Nephron progenitor cell (in vitro differentiated cells): ENCODE measurements at regions not wholly inside any gene's neighbourhood (a gene's known extent, or its start where the extent isn't known, plus 50 kb on each side); places are given as distances from the start of the nearest gene placed in this dataset.
"Not testable (repeated sequence)": the region's sequence is repeated elsewhere in the genome, so short reads cannot be mapped to it uniquely, and the experiment has no call there.

Experiments
- DNase-seq: peaks from one replicate; pipeline ENCODE4 v3.0.0; 2021
- H3K27ac Mint-ChIP-seq: 2 replicates; pipeline ENCODE4 v1.8.0; 2021; ENCODE audit warnings: mild to moderate bottlenecking, moderate library complexity, mixed read lengths
- H3K27me3 Mint-ChIP-seq: 2 replicates; pipeline ENCODE4 v1.8.0; 2021; ENCODE audit warnings: mild to moderate bottlenecking, low read depth, mixed read lengths; ENCODE audit not compliant: poor library complexity
- H3K36me3 Mint-ChIP-seq: 2 replicates; pipeline ENCODE4 v1.8.0; 2021; ENCODE audit warnings: low read depth, mixed read lengths
- H3K4me1 Mint-ChIP-seq: 2 replicates; pipeline ENCODE4 v1.8.0; 2021; ENCODE audit warnings: mixed read lengths
- H3K4me3 Mint-ChIP-seq: 2 replicates; pipeline ENCODE4 v1.8.0; 2021; ENCODE audit warnings: mild to moderate bottlenecking, moderate library complexity, mixed read lengths
- H3K9me3 Mint-ChIP-seq: 2 replicates; pipeline ENCODE4 v1.8.0; 2021; ENCODE audit warnings: mild to moderate bottlenecking, moderate library complexity, mixed read lengths
- CTCF ChIP-seq: fragments of 200-600 bp; sonication (generic); IDR thresholded peaks from 2 replicates; pipeline ENCODE4 v1.5.0; 2021; ENCODE audit warnings: antibody characterized with exemption

GRCh38 chr4:165803005-165803404, 70.0 kb upstream of the TLL1 start:
- no peak for TF ChIP-seq CTCF
- Mint-ChIP-seq H3K4me3 (no peak overlapping the region), H3K4me1 (no peaks in the 10 kb centered on the region), H3K9me3 (peaks cover 4% of the 10 kb centered on the region), H3K36me3 (no peaks in the 10 kb centered on the region), H3K27ac (no peak overlapping the region), H3K27me3 (peaks cover 6% of the 10 kb centered on the region)
- DNase-seq: no peak

DNA sequence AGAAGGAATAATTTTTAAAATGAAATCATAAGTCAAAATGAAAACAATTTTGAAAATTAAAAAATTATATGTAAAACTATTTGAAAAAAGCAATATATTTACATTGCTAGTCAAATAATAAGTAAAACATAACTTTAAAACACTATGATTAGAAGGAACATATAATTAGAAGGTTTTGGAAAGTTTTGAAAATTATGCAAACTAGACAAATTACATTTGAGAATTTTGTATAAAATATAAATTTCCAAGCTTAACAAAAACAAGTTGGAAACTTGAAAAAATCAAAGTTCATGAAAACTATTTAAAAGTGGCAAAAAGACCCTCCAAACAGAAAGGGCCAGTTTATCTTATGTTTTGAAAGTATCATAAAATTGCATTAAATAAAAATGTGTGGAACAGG, 67.6 kb upstream of the TLL1 start:
- Mint-ChIP-seq H3K4me1 (no peaks in the 10 kb centered on the region), H3K4me3 (no peak overlapping the region), H3K27me3 (peaks cover 6% of the 10 kb centered on the region), H3K36me3 (no peaks in the 10 kb centered on the region), H3K27ac (no peak overlapping the region), H3K9me3 (no peaks in the 10 kb centered on the region)
- DNase-seq: no peak
- no peak for TF ChIP-seq CTCF

GRCh38 chr4:165806613-165807012, 66.4 kb upstream of the TLL1 start:
- Mint-ChIP-seq H3K4me3 (no peak overlapping the region), H3K27me3 (peaks cover 6% of the 10 kb centered on the region), H3K4me1 (no peaks in the 10 kb centered on the region), H3K36me3 (no peaks in the 10 kb centered on the region), H3K27ac (no peak overlapping the region), H3K9me3 (no peaks in the 10 kb centered on the region)
- no peak for DNase-seq
- TF ChIP-seq CTCF: no peak

GRCh38 chr4:165810726-165811125, 62.3 kb upstream of the TLL1 start:
- Mint-ChIP-seq H3K27me3 (no peaks in the 10 kb centered on the region), H3K4me3 (no peak overlapping the region), H3K27ac (no peak overlapping the region), H3K36me3 (no peaks in the 10 kb centered on the region), H3K4me1 (no peaks in the 10 kb centered on the region), H3K9me3 (no peaks in the 10 kb centered on the region)
- DNase-seq: no peak
- TF ChIP-seq CTCF: no peak

DNA sequence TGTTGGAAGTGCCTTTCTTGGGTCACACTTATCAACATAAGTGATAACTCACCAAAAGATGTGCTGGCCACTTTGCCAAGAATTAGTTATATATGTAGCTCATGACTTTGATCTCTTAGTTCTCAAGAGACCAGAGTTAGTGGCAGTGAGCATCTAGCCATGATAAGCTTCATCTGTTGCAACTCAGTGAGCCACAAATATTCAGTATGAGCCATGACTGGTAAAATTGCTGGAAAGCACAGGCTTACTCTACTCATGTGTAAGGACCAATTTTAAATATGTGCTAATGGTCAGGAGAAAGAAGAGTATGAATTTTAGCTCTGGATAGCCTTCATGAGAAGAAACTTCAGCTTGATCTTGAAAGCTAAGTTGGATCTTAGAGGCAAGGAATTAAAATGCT, 59.4 kb upstream of the TLL1 start:
- TF ChIP-seq CTCF: no peak
- Mint-ChIP-seq H3K36me3 (no peaks in the 10 kb centered on the region), H3K27ac (no peak overlapping the region), H3K4me1 (no peaks in the 10 kb centered on the region), H3K9me3 (peaks cover 9% of the 10 kb centered on the region), H3K4me3 (no peak overlapping the region), H3K27me3 (no peaks in the 10 kb centered on the region)
- no peak for DNase-seq

GRCh38 chr4:165814256-165815020, 58.6 kb upstream of the TLL1 start:
- no peaks in the 10 kb centered on the region for H3K27me3 Mint-ChIP-seq
- no peak for TF ChIP-seq CTCF
- no peaks in the 10 kb centered on the region for H3K4me1 Mint-ChIP-seq
- H3K27ac Mint-ChIP-seq: no peak overlapping the region
- H3K9me3 Mint-ChIP-seq: peaks cover 9% of the 10 kb centered on the region
- DNase-seq: no peak
- no peaks in the 10 kb centered on the region for H3K36me3 Mint-ChIP-seq
- H3K4me3 Mint-ChIP-seq: no peak overlapping the region

DNA sequence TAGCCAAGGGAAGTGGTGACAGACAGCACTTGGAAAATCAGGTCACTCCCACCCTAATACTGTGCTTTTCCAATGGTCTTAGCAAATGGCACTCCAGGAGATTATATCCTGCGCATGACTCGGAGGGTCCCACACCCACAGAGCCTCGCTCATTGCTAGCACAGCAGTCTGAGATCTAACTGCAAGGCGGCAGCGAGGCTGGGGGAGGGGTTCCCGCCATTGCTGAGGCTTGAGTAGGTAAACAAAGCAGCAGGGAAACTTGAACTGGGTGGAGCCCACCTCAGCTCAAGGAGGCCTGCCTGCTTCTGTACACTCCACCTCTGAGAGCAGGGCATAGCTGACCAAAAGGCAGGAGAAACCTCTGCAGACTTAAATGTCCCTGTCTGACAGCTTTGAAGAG, 53.9 kb upstream of the TLL1 start:
- H3K27ac Mint-ChIP-seq, H3K4me3 Mint-ChIP-seq, H3K4me1 Mint-ChIP-seq, DNase-seq, H3K27me3 Mint-ChIP-seq, H3K9me3 Mint-ChIP-seq, H3K36me3 Mint-ChIP-seq: not testable (repeated sequence)
